ENCODE measurements at regions not wholly inside any gene's neighbourhood (a gene's known extent, or its start where the extent isn't known, plus 50 kb on each side); places are given as distances from the start of the nearest gene placed in this dataset.

DNA sequence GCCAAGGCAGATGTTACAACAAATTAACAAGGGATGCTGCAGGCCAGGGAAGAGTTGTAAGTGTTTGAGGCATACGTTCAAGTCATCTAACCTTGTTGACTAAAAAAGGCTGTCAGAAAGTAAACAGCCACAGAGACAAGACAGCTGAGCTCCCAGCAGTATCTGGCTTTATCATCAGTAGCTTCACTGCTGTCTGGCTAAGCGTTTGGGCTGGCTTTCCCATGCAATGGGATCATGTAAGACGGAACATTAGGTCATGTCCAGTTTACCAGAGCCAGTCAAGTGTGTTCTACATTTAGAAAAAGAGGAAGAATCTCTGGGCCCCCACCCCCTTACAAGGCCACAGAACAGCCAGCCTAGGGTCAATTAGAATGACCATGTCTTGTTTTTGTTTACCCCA lies 51.3 kb upstream of the GSAP start:
- Histone ChIP-seq H3K36me3 (ENCODE audit: control insufficient read depth in 2 of 2, insufficient read depth in 2 of 2, low read length in 1 of 2) (no peaks in the 10 kb centered on the region), H4K20me1 (ENCODE audit: control insufficient read depth, insufficient read depth) (no peaks in the 10 kb centered on the region), H2AFZ (ENCODE audit: control insufficient read depth, low read depth, low read length) (0 out of 2 replicates have a peak overlapping the region, but pooled peaks have one; percentile 6), H3K79me2 (ENCODE audit: control insufficient read depth, insufficient read depth, low read length) (no peaks in the 10 kb centered on the region), H3K27me3 (replicated peaks in 1 of 2; ENCODE audit: control insufficient read depth in 2 of 2, insufficient read depth in 2 of 2, low read length in 1 of 2) (no peaks in the 10 kb centered on the region), H3K4me1 (ENCODE audit: control insufficient read depth, insufficient read depth, low read length) (peaks cover 19% of the 10 kb centered on the region), H3K4me3 (no peak overlapping the region), H3K9me3 (replicated peaks; ENCODE audit: control insufficient read depth, insufficient read depth, low read length) (no peaks in the 10 kb centered on the region), H3K9ac (ENCODE audit: control insufficient read depth, insufficient read depth, low read length) (no peak overlapping the region), H3K27ac (ENCODE audit: control insufficient read depth, insufficient read depth) (no peak overlapping the region), H3K4me2 (ENCODE audit: control insufficient read depth, insufficient read depth) (no peak overlapping the region)
- TF ChIP-seq MXI1 (IDR thresholded peaks at IDR 0.05; ENCODE audit: low read depth, low read length) = no peak
- no peak for TF ChIP-seq STAT3 (IDR thresholded peaks at IDR 0.05; ENCODE audit: low read depth, low read length)
- TF ChIP-seq, protein P1, sequence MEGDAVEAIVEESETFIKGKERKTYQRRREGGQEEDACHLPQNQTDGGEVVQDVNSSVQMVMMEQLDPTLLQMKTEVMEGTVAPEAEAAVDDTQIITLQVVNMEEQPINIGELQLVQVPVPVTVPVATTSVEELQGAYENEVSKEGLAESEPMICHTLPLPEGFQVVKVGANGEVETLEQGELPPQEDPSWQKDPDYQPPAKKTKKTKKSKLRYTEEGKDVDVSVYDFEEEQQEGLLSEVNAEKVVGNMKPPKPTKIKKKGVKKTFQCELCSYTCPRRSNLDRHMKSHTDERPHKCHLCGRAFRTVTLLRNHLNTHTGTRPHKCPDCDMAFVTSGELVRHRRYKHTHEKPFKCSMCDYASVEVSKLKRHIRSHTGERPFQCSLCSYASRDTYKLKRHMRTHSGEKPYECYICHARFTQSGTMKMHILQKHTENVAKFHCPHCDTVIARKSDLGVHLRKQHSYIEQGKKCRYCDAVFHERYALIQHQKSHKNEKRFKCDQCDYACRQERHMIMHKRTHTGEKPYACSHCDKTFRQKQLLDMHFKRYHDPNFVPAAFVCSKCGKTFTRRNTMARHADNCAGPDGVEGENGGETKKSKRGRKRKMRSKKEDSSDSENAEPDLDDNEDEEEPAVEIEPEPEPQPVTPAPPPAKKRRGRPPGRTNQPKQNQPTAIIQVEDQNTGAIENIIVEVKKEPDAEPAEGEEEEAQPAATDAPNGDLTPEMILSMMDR (IDR thresholded peaks at IDR 0.05 in 2 of 3, conservative IDR thresholded peaks at IDR 0.05 in 1 of 3; ENCODE audit: control insufficient read depth in 2 of 3, extremely low read depth in 1 of 3, insufficient read depth in 1 of 3, low read depth in 3 of 3, low read length in 3 of 3) = no peak
- in situ Hi-C loops (cut with MboI) = no loop called here
- 64% methylated on average over 3 of the region's 3 CpGs for WGBS (ENCODE audit: insufficient coverage, insufficient replicate concordance, low lambda C conversion rate, missing lambda C conversion rate)
- intact Hi-C loops (cut with micrococcal nuclease; ENCODE audit: unreplicated experiment) = no loop called here
- SMC1A ChIA-PET (ENCODE audit: uncharacterized antibody, unreplicated experiment) = interaction anchor here (0.8 to 2.4 kb wide), 18 partner anchors 10 to 235 kb away, joined by 3 to 11 read pairs (median 5); no protein-coding TSS in a partner anchor
- BruUV-seq (replicated peaks) = no TSS peak
- RAD21 ChIA-PET (ENCODE audit: unreplicated experiment) = interaction anchor here (1.0 to 2.0 kb wide), 7 partner anchors 9 to 184 kb away, joined by 3 to 6 read pairs (median 4); no protein-coding TSS in a partner anchor
- no peak for DNase-seq (ENCODE audit: low read depth, low spot score)
- ATAC-seq = peak; percentile 4; the same call in 1 of the 3 replicates
- POLR2A ChIA-PET = interaction anchor here (0.6 to 1.8 kb wide), 6 partner anchors 20 to 131 kb away, joined by 3 to 5 read pairs (median 4); no protein-coding TSS in a partner anchor
- CTCF ChIA-PET = interaction anchor here (0.5 to 2.1 kb wide), 6 partner anchors 12 to 184 kb away, joined by 3 to 6 read pairs (median 4); no protein-coding TSS in a partner anchor
- no peak for FAIRE-seq

DNA sequence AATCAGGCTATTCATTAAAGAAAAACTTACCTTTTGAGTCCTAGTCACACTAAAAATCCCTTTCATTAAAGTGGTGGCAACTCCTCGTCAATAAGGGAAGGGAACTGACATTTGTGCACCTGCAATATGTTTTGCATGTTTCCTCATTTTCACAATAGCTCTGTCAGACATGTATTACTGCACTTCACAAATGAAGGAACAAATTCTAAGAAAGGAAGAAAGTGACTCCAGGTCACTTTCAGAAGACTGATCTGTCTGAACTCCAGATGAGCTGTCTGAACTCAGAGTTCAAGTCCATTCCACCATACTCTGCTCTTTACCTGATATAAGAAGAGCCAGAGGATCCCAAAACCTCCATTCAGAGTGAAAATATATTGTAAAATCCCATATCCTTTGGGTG lies 50.3 kb upstream of the GSAP start:
- no peaks in the 10 kb centered on the region for H4K20me1 ChIP-seq (ENCODE audit: control insufficient read depth, insufficient read depth)
- H2AFZ ChIP-seq (ENCODE audit: control insufficient read depth, low read depth, low read length) = no peak overlapping the region
- no peak for DNase-seq (ENCODE audit: low read depth, low spot score)
- BruUV-seq (replicated peaks) = no TSS peak
- no peak overlapping the region for H3K4me3 ChIP-seq
- H3K79me2 ChIP-seq (ENCODE audit: control insufficient read depth, insufficient read depth, low read length) = no peaks in the 10 kb centered on the region
- H3K9me3 ChIP-seq (replicated peaks; ENCODE audit: control insufficient read depth, insufficient read depth, low read length) = no peaks in the 10 kb centered on the region
- H3K9ac ChIP-seq (ENCODE audit: control insufficient read depth, insufficient read depth, low read length) = no peak overlapping the region
- H3K36me3 ChIP-seq (ENCODE audit: control insufficient read depth in 2 of 2, insufficient read depth in 2 of 2, low read length in 1 of 2) = no peaks in the 10 kb centered on the region
- ATAC-seq = peak; percentile 2
- H3K27me3 ChIP-seq (replicated peaks in 1 of 2; ENCODE audit: control insufficient read depth in 2 of 2, insufficient read depth in 2 of 2, low read length in 1 of 2) = no peaks in the 10 kb centered on the region
- H3K27ac ChIP-seq (ENCODE audit: control insufficient read depth, insufficient read depth) = no peak overlapping the region
- intact Hi-C loops (cut with micrococcal nuclease; ENCODE audit: unreplicated experiment) = no loop called here
- FAIRE-seq = no peak
- ChIA-PET RAD21 (ENCODE audit: unreplicated experiment) (interaction anchor here (1.0 to 2.0 kb wide), 14 partner anchors 10 to 185 kb away, joined by 3 to 6 read pairs (median 4); no protein-coding TSS in a partner anchor), CTCF (interaction anchor here (1.0 to 2.1 kb wide), 6 partner anchors 11 to 185 kb away, joined by 3 to 6 read pairs (median 5); no protein-coding TSS in a partner anchor), SMC1A (ENCODE audit: uncharacterized antibody, unreplicated experiment) (interaction anchor here (0.6 to 2.4 kb wide), 24 partner anchors 11 to 236 kb away, joined by 3 to 11 read pairs (median 5); no protein-coding TSS in a partner anchor), POLR2A (interaction anchor here (1.0 to 1.8 kb wide), 6 partner anchors 23 to 92 kb away, joined by 3 to 5 read pairs (median 4); no protein-coding TSS in a partner anchor)
- peaks cover 19% of the 10 kb centered on the region for H3K4me1 ChIP-seq (ENCODE audit: control insufficient read depth, insufficient read depth, low read length)
- 6% methylated on average over 1 of the region's 1 CpG for WGBS (ENCODE audit: insufficient coverage, insufficient replicate concordance, low lambda C conversion rate, missing lambda C conversion rate)
- no peak overlapping the region for H3K4me2 ChIP-seq (ENCODE audit: control insufficient read depth, insufficient read depth)
- in situ Hi-C loops (cut with MboI) = no loop called here
- TF ChIP-seq CHD4 (IDR thresholded peaks at IDR 0.05) (no peak), TBL1XR1 (IDR thresholded peaks at IDR 0.05; ENCODE audit: low read depth, low read length) (no peak), ESRRA (IDR thresholded peaks at IDR 0.05; ENCODE audit: low read length) (no peak), NRF1 (conservative IDR thresholded peaks at IDR 0.05; ENCODE audit: low read depth, low read length) (no peak), STAT3 (IDR thresholded peaks at IDR 0.05; ENCODE audit: low read depth, low read length) (no peak), HCFC1 (IDR thresholded peaks at IDR 0.05; ENCODE audit: low read length) (no peak), PAX5 (IDR thresholded peaks at IDR 0.05; ENCODE audit: borderline replicate concordance, low read depth, low read length) (no peak), POLR2A (IDR thresholded peaks at IDR 0.05; ENCODE audit: low read depth, low read length) (no peak), CREB1 (IDR thresholded peaks at IDR 0.05; ENCODE audit: low read depth) (no peak), ZNF274 (IDR thresholded peaks at IDR 0.05; ENCODE audit: insufficient read depth, insufficient read length) (no peak)
- TF ChIP-seq, protein P2, sequence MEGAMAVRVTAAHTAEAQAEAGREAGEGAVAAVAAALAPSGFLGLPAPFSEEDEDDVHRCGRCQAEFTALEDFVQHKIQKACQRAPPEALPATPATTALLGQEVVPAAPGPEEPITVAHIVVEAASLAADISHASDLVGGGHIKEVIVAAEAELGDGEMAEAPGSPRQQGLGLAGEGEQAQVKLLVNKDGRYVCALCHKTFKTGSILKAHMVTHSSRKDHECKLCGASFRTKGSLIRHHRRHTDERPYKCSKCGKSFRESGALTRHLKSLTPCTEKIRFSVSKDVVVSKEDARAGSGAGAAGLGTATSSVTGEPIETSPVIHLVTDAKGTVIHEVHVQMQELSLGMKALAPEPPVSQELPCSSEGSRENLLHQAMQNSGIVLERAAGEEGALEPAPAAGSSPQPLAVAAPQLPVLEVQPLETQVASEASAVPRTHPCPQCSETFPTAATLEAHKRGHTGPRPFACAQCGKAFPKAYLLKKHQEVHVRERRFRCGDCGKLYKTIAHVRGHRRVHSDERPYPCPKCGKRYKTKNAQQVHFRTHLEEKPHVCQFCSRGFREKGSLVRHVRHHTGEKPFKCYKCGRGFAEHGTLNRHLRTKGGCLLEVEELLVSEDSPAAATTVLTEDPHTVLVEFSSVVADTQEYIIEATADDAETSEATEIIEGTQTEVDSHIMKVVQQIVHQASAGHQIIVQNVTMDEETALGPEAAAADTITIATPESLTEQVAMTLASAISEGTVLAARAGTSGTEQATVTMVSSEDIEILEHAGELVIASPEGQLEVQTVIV (IDR thresholded peaks at IDR 0.05; ENCODE audit: borderline replicate concordance, partially characterized antibody) = no peak

Measured in GM12878 (cell line).